Femur (tissue), 1 donor: ENCODE measurements at regions not wholly inside any gene's neighbourhood (a gene's known extent, or its start where the extent isn't known, plus 50 kb on each side); places are given as distances from the start of the nearest gene placed in this dataset.
"Not testable (repeated sequence)": the region's sequence is repeated elsewhere in the genome, so short reads cannot be mapped to it uniquely, and the experiment has no call there.

Source experiments
- DNase-seq: peaks from one replicate; pipeline ENCODE4 v3.0.0-alpha.2; 2017

DNA sequence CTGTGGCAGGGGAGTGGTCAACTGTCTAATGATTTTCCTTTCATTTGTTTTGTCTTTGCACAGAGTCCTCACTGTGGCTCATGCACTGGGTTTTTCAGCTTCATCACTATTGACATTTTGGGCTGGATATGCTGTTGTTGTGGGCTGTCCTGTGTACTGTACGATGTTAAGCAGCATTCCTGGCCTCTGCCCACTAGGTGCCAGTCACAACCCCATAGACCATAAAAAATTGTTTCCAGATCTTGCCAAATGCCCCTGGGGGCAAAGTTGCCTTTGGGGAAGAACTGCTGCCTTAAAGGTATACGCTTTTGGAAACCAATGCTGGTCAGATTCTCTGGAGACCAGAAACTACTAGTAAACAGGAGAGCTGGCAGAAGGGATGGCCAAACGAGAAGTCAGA lies 310.4 kb downstream of the SPRY2 start:
- DNase-seq = no peak

DNA sequence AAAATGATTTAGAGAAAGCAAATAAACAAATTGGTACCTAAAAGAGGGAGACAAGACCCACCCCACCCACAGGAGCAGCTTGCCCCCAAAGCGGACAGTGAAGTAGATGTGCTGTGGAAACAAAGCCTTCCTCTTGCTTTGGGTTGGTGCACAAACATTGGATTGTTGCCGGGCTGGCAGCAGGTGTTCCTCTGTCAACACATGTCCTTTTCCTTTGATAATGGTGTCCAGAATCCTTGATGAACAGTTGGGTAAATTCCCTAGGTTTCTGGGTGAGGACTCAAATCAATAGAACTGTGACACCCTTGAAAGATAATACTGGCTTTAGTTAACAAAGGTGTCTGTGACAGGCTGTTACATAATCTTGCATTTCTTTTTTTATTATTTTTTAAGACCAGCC lies 311.8 kb downstream of the SPRY2 start:
- no peak for DNase-seq

DNA sequence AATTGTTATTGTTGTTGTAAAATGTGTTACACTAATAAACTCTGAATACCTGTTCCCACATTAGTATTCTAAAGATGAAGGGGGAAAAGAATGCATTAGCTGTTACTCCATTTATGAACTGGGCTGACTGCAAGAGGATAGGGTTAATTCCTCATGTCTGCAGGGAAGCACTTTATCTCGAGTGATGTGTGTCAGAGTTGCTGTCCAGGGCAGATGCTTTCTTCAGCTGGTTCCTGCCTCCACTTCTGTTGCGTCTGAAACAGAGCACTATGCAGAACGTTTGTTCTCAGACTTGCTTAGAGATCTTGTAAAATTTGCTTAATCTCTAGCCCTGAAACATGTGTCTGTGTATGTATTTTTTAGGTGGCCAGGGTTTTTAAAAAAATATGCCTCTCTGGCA lies 318.8 kb downstream of the SPRY2 start:
- DNase-seq = no peak

DNA sequence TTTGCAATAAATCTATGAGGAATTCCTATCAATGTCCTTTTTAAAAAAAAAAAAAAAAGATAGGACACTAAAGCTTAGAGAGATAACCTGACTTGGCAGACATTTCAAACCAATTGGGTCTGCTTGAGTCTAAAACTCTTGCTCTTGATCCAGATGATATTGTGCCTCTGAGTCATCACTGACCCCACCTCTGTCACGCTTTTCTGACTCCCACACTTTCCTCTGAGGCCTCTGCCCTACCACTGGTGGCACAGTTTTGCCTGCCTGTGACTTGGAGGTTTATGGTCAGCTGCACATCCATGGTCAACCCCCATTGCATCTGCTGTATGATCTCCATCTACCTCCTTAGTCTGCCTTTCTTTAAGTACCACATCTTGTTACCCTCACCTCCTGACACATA lies 328.7 kb downstream of the SPRY2 start:
- DNase-seq = no peak

DNA sequence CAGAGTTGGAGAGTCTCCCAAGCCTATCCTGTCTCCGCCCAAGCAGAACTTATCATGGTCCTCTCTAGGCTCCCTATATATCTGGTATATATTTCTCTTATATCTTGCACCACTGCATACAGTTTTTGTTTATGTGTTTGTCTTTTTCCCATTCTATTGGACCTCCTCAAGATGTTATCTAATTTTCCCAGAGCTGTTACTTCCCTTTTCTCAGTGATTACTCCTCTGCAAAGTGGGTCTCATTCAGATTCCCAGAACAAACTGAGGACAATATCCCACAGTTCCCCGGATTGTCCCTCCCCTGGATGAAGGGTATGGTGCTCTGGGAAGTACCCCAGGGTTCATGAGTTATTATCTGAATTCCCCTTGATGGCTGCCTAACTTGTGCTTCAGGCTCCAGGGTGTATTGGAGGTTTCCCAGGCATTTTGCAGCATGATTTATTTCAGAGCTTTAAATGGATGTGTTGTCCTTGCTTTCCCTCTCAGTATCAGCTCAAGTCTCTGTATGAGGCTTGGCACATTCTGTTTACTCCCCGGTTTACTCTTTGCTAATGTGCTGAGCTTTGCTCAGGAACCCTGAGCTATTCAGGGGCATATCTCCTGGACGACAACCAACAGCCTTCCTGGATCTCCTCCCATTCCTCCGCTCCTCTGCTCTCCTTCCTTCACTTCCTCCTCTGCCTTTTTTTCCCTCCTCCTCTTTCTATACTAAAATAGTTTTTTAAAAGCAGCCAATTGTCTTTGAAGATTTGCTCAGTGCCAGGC lies 329.3 kb downstream of the SPRY2 start:
- no peak for DNase-seq

DNA sequence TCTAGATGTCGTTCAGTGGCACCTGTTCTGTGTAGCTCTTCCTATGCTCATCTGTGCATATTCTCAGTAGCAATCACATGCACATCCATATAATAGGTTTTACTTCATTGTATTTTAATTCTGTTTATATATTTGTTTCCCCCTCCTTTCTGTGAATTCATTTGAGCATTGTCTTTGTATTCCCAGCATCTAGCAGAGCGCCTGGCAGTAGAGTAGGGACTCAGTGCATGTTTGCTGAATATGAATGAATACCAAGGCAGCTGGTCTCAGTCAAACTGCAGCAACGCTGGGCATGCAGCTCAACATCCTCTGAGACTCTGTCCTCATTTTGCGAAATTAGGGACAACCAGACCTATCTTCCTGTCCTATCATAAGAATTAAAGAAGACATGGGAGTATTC lies 330.1 kb downstream of the SPRY2 start:
- no peak for DNase-seq

GRCh38 chr13:80010286-80010831 lies 330.6 kb downstream of the SPRY2 start:
- no peak for DNase-seq

DNA sequence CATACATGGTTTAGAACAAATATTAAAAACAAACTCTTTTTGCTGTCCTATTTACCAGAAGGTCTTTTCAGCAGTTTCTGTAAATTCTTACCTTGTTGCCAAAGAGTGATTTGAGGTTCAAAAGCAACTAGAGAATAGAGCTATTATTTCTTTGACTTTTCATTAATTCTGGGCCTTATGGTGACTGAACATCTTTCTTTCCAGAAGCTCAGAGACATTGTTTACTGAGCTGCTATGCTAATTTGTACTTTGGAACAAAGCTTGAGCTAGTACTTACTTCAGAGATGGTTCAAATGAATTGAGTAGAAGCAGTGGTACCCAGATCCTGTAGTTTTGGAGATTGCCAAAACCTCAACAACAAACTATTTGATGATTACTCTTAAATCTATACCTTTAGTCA lies 331.2 kb downstream of the SPRY2 start:
- DNase-seq = no peak

GRCh38 chr13:80006940-80007339 lies 334.0 kb downstream of the SPRY2 start:
- no peak for DNase-seq

DNA sequence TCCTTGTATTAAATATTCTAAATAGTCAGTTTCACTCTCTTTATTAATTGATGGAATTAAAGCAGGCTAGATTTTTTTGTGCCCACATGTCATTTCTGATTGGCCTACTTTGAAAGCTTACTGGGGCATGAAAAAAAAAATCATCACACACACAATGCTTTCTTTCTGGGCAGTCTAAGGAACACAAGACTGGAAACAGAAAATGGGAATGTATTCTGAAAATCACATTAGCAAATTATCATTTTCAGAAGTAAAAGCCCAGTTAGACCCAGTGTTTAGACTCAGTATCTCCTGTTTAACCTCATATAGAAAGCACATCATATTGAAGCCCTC lies 339.4 kb downstream of the SPRY2 start:
- no peak for DNase-seq

- DNase-seq = no peak
Observed at GRCh38 chr13:80000684-80001509, 340.0 kb downstream of the SPRY2 start.

DNA sequence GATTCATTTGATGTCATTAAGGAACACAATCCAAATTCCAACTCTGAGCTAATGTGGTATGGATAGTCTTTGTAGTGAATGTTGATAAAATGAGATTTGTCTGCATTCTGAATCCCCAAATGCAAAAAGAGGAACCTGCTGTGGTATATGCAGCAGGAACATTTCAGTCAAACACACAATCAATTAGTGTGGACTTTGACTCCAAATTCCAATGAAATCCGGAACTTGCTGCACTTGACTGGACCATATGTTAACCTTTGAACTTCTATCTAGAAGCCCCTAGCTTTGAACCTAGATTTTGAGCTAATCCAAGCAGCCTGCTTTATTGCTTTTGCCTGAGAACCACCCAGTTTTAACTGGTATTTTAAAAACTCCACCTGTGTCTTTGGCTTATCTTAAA lies 341.3 kb downstream of the SPRY2 start:
- no peak for DNase-seq

- DNase-seq = no peak
Observed at GRCh38 chr13:79998381-79998880, 342.5 kb downstream of the SPRY2 start.

- no peak for DNase-seq
Observed at GRCh38 chr13:79997244-79997643, 343.7 kb downstream of the SPRY2 start.

GRCh38 chr13:79995334-79995733 lies 345.6 kb downstream of the SPRY2 start:
- no peak for DNase-seq

DNA sequence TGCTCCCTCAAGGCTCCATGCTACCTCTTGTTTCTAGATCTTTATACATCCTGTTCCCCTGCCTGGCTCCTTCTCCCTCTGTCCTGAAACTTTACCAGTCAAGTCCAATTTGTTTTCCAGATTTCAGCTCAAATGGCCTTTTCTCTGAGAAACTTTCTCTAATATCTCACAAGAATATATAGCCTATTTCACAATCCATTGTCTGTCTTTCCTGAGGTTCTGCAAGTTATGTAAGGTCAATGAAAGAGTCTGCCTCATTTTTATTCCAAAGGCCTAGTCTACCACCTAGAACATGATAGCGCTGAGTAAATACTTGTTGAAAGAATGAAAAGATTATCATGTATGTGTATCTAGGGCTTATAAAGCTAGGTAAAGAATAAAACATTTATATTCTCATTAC lies 348.8 kb downstream of the SPRY2 start:
- no peak for DNase-seq

- DNase-seq = no peak
Observed at GRCh38 chr13:79990048-79990447, 350.9 kb downstream of the SPRY2 start.

DNA sequence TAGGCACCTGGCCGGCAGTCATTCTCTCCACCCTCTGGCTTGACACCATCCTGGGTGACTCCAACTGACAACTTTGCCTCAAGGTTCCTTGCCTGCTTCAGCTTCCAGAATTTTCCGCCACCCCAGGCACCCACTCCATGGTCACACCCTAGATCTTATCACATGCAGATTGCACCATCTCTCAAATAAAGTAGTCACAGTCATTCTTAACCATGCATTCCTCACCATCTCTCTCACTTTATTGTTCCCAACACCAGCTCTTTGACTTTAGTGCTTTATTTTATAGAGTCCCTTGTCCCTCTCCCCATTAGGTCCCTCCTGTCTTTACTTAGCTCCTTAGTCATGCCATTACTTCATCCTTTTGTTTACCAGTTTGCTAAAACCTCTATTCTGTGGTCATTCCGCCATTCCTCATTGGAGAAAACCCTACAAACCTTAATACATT lies 351.7 kb downstream of the SPRY2 start:
- DNase-seq = no peak

DNA sequence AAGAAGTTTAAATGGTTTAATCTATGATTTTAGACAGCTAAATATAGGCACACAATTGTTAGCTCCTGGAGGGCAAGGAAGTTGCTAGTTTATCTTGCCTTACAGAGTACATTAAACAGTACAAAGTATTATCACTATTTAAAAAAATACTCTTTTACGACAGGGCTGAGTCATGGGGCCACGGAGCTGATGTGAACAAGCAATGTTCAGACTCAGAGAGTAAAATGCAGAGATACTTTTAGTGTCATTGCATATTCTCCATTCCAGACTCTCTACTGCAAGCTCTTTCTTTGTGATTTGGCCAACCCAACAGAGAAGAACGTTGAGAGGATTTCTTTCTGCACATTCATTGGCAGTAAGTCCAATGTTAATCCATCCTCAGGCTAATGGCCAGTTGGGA lies 352.4 kb downstream of the SPRY2 start:
- no peak for DNase-seq

DNA sequence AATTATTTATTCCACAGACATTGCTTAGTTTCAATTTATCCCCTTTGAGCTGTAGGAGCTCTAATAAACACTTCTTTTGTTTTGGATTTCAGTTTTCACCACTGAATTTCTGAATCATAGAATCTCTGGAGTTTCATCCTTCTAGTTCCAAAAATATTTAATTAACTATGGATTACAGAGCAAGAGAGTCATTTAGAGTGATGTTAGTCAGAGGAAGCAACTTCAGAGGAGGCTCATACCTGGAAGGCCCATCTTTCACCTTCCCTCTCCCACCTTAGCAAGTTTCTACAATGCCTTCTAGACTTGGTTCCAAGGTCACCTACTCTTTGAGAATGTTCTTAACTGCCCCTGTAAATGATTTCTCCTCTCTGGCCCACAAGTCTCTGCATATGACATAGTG lies 353.2 kb downstream of the SPRY2 start:
- DNase-seq = no peak

DNA sequence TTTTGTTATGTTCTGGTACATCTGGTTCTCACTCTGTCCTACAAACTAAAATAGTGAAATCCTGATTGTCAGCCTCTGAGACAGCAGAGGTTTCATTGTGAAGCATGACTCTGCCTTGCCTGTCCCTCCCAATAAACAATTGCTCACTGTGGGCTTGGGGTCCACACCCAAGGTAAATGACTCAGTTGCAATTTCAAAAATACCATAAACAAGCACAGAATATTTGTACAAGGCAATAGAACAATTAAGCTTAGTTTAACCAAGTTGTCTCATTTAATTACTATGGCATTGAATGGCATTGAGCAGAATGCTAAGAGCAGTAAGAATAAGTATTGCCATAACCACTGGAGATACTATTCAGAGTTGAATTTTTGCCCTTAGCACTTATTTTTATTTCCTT lies 353.6 kb downstream of the SPRY2 start:
- no peak for DNase-seq

DNA sequence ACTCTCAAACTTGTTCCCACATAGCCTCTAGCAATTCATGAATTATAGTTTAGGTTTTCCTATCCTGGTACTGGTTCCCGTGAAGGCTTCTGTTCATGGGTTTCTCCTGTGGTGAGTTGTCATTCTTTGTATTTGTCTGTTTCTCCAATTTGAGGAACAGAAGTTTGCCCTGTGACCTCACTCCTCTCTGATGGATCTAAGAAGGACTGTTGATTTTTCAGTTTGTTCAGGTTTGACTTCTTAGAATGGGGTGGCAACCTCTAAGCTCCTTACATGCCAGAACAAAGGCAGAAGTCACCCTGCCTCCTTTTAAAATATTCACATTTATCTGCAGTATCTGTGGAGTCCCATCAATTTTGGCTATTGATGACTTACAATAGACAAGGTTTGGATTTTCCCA lies 354.0 kb downstream of the SPRY2 start:
- no peak for DNase-seq

DNA sequence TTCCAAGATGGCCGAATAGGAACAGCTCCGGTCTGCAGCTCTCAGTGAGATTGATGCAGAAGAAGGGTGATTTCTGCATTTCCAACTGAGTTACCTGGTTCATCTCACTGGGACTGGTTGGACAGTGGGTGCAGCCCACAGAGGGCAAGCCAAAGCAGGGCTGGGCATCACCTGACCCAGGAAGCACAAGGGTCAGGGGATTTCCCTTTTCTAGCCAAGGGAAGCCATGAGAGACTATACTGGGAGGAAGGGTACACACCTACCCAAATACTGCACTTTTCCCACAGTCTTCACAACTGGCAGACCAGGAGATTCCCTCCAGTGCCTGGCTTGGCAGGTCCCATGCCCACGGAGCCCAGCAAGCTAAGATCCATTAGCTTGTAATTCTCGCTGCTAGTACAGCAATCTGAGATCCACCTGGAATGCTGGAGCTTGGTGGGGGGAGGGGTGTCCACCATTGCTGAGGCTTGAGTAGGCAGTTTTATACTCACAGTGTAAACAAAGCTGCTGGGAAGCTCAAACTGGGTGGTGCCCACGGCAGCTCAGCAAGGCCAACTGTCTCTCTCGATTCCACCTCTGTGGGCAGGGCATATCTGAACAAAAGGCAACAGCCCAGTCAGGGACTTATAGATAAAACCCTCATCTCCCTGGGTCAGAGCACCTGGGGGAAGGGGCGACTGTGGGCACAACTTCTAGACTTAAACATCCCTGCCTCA lies 365.8 kb downstream of the SPRY2 start:
- not testable (repeated sequence) for DNase-seq
